GM12892 (cell line): ENCODE measurements at regions not wholly inside any gene's neighbourhood (a gene's known extent, or its start where the extent isn't known, plus 50 kb on each side); places are given as distances from the start of the nearest gene placed in this dataset.

Experiments used
- DNase-seq: peaks from one replicate; pipeline ENCODE4 v3.0.0; 2011; ENCODE audit not compliant: insufficient read length
- FAIRE-seq: peaks from 2 replicates; lab custom pipeline; 2011; peaks lifted over from hg19 to GRCh38; lab: Jason Lieb, UNC
- POLR2A ChIP-seq: IDR thresholded peaks from 2 replicates; pipeline ENCODE4 v1.6.1; 2011; ENCODE audit warnings: low read depth, low read length, control low read depth
- POLR2AphosphoS5 ChIP-seq: IDR thresholded peaks from 2 replicates; pipeline ENCODE4 v1.6.1; 2011; ENCODE audit warnings: low read depth, low read length, control low read depth
- TAF1 ChIP-seq: IDR thresholded peaks from 2 replicates; pipeline ENCODE4 v1.6.1; 2011; ENCODE audit warnings: low read depth, mild to moderate bottlenecking, control low read depth, low read length, borderline replicate concordance

GRCh38 chr7:7104314-7104698 lies 78.0 kb upstream of the C1GALT1 start:
- DNase-seq = no peak
- TF ChIP-seq POLR2AphosphoS5 = no peak
- no peak for TF ChIP-seq POLR2A
- TF ChIP-seq TAF1 = no peak
- FAIRE-seq = no peak

DNA sequence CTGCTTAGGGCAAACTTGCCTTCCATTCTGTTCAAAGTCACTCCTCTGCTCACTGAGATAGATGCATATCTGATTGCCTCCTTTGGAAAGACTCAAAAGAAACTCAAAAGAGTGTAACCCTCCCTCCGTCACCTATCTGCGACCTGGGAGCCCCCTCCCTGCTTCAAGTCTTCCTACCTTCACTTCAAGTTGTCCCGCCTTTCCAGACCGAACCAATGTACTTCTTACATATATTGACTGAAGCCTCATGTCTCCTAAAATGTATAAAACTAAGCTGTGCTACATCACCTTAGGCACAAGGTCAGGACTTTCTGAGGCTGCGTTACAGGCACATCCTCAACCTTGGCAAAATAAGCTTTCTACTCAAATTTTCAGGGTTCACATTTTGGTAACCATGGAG lies 77.4 kb upstream of the C1GALT1 start:
- TF ChIP-seq POLR2A (no peak), TAF1 (no peak), POLR2AphosphoS5 (no peak)
- DNase-seq = no peak
- FAIRE-seq = no peak

DNA sequence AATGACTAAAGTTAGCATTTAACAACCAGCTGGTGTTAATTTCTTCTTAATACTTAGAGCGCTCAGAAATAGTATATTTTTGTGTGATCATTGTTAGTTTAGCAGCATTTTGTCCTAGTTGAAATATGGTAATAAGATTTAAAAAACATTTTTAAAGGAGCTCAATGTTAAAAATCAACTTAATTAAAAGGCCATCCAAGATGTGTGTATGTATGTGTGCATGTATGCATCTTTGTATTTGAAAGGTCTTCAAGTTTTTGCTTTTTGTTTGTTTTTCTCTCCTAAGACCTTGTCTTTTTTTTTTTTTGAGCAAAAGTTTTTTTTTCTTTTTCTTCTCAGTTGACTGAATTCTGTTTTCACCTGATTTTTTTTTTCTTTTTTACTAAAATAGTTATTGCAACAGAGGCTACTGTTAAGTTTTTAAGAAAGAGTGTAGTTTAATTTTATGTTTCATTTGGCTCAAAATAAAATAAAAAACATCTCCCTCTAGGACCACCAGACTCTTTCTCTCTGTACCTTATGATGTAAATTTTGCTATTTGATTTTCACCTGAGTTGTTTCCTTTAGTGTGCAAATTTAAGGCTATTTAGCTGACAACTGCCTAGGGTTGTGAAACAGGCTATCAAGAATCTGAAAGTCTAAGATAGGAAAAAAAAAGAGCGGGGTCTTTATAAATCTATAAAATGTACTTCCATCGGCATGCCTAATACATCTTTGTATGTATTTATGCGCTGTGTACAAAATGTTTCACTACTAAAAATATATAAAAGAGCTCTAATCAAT lies 76.4 kb upstream of the C1GALT1 start:
- FAIRE-seq = no peak

DNA sequence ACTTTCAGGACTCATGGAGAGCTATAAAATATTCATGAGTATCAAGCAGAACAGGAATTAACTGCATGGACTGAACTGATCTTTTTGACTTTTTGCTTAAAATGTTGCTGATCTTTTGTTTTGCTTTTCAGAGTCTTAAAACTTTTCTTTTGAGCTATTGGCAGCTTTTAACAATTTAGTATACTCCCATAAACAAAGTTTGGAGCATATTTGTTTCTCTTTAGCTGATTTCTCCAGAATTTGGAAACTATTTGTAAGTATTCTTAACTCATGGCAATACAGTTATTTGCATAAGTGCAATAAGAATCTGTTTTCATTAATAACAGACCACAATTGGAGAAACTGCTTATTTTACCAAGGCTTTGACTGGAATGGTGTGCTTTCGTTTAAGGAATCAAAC lies 73.4 kb upstream of the C1GALT1 start:
- FAIRE-seq (no peak), DNase-seq (no peak)
- TF ChIP-seq TAF1 (no peak), POLR2A (no peak), POLR2AphosphoS5 (no peak)

More for the DNA sequence above, 76.4 kb upstream of the C1GALT1 start:
- TF ChIP-seq TAF1 (no peak), POLR2A (no peak), POLR2AphosphoS5 (no peak)
- DNase-seq = no peak

- DNase-seq = no peak
Measured at GRCh38 chr7:7109934-7110333, 72.4 kb upstream of the C1GALT1 start.

DNA sequence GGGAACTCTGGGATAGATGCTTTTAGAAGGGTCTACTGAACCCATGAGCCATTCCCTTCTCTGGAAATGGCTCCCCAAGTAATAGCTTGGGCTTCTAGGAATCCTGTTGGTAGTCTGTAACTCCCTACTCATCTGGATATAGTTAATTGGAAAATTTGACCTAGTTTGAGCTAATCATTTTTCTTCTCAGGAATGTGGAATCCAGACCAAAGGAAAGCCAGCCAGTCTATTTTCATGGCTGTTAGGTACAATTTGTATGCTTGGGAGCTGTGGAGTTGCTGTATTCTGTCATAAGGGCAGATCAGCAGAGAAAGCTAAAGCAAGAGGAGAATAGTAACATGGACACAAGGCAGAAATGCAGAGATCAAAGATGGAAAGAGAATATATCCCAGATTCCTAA lies 71.6 kb upstream of the C1GALT1 start:
- no peak for FAIRE-seq
- no peak for TF ChIP-seq POLR2AphosphoS5
- TF ChIP-seq TAF1 = no peak
- no peak for TF ChIP-seq POLR2A
- DNase-seq = no peak

More at GRCh38 chr7:7109934-7110333, 72.4 kb upstream of the C1GALT1 start:
- TF ChIP-seq POLR2A = no peak
- no peak for TF ChIP-seq TAF1
- no peak for FAIRE-seq

- DNase-seq (no peak), FAIRE-seq (no peak)
- no peak for TF ChIP-seq POLR2A
- TF ChIP-seq TAF1 = no peak
- no peak for TF ChIP-seq POLR2AphosphoS5
Measured at GRCh38 chr7:7112868-7113267, 69.5 kb upstream of the C1GALT1 start.

GRCh38 chr7:7114575-7115291 lies 67.6 kb upstream of the C1GALT1 start:
- no peak for FAIRE-seq
- TF ChIP-seq POLR2A (no peak), POLR2AphosphoS5 (no peak), TAF1 (no peak)
- DNase-seq = no peak

DNA sequence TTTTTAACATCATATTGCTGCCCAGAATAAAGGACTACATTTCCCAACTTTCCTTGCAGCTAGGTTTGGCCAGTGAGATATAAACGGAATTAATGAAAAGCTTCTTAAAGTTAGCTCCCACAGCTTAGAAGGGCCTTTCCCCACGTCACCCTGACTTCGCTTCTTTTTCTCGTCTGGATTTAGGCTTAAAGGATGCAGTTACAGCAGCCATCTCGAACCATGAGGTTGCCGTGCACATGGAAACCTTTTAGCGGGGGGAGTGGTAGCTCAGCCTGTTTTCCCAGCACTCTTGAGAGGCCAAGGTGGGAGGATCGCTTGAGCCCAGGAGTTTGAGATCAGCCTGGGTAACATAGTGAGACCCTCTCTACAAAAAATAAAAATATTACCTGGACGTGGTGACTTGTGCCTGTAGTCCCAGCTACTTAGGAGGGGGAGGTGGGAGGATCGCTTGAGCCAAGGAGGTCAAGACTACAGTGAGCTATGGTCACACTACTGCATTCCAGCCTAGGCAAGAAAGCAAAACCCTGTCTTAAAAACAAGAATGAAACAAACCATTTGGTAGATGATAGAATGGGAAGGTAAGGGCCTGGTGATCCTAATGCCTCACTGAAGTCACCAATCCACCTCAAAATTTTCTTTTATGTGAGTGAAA lies 64.3 kb upstream of the C1GALT1 start:
- DNase-seq = no peak
- TF ChIP-seq POLR2A = no peak
- no peak for TF ChIP-seq POLR2AphosphoS5
- no peak for TF ChIP-seq TAF1
- no peak for FAIRE-seq

GRCh38 chr7:7118822-7119221 lies 63.5 kb upstream of the C1GALT1 start:
- no peak for FAIRE-seq
- TF ChIP-seq TAF1 (no peak), POLR2A (no peak), POLR2AphosphoS5 (no peak)

GRCh38 chr7:7119729-7120128 lies 62.6 kb upstream of the C1GALT1 start:
- DNase-seq (no peak), FAIRE-seq (no peak)
- TF ChIP-seq TAF1 (no peak), POLR2A (no peak), POLR2AphosphoS5 (no peak)

More at GRCh38 chr7:7118822-7119221, 63.5 kb upstream of the C1GALT1 start:
- DNase-seq = no peak
